ENCODE measurements at regions not wholly inside any gene's neighbourhood (a gene's known extent, or its start where the extent isn't known, plus 50 kb on each side); places are given as distances from the start of the nearest gene placed in this dataset.

GRCh38 chr4:134343081-134343480 lies 141.5 kb upstream of the PABPC4L start:
- TF ChIP-seq CTCF (IDR thresholded peaks at IDR 0.05 in 2 of 3, conservative IDR thresholded peaks at IDR 0.05 in 1 of 3; ENCODE audit: borderline replicate concordance in 1 of 3, insufficient read depth in 1 of 3, low read depth in 2 of 3, low read length in 2 of 3) (no peak), POLR2AphosphoS5 (IDR thresholded peaks at IDR 0.05; ENCODE audit: low read depth, low read length) (no peak), EZH2phosphoT487 (IDR thresholded peaks at IDR 0.05; ENCODE audit: borderline replicate concordance) (no peak), SIN3A (IDR thresholded peaks at IDR 0.05; ENCODE audit: low read depth) (no peak), TCF7L2 (IDR thresholded peaks at IDR 0.05; ENCODE audit: borderline replicate concordance, extremely low read depth, insufficient read depth, insufficient read length) (no peak), MAX (IDR thresholded peaks at IDR 0.05) (no peak), RAD21 (IDR thresholded peaks at IDR 0.05; ENCODE audit: low read depth) (no peak), ATF3 (IDR thresholded peaks at IDR 0.05) (no peak)

Measured in HCT116 (cell line).